ENCODE measurements at regions not wholly inside any gene's neighbourhood (a gene's known extent, or its start where the extent isn't known, plus 50 kb on each side); places are given as distances from the start of the nearest gene placed in this dataset.

- TF ChIP-seq CTCF (conservative IDR thresholded peaks at IDR 0.05) (no peak), EZH2 (IDR thresholded peaks at IDR 0.05; ENCODE audit: low read depth) (no peak)
Measured at GRCh38 chr4:19472666-19473065, 779.0 kb upstream of the SLIT2 start.

Measured in PC-9 (cell line).